NCI-H1105 treated with DMSO at 0.1 percent for 48 hours (cell line): ENCODE measurements at regions not wholly inside any gene's neighbourhood (a gene's known extent, or its start where the extent isn't known, plus 50 kb on each side); places are given as distances from the start of the nearest gene placed in this dataset.
A peak's percentile ranks its signal among the peaks of the same experiment; 100 is the strongest.
"Not testable (repeated sequence)": the region's sequence is repeated elsewhere in the genome, so short reads cannot be mapped to it uniquely, and the experiment has no call there.

Experiments
- DNase-seq: peaks from one replicate; lab custom pipeline; 2025; lab: John Stamatoyannopoulos, UW

DNA sequence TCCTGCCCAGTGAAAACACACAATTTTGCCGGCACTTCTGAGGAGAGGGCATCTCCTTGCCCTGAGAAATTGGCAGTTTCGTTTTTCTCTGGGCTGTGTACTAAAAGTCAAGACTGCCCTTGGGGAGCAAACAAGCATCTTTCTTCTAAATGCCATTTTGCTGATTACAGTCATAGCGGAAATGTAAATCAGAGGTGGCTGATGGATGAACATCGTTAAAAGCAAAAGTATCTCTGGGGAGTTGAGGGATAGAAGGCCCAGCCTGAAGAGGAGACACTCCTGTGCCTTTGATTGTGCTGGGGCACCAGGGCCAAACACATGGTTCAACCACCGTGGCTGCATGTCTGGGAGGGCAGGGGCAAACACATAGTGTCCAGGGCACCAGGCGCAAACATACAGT lies 49.8 kb downstream of the ABCC12 start:
- no peak for DNase-seq

DNA sequence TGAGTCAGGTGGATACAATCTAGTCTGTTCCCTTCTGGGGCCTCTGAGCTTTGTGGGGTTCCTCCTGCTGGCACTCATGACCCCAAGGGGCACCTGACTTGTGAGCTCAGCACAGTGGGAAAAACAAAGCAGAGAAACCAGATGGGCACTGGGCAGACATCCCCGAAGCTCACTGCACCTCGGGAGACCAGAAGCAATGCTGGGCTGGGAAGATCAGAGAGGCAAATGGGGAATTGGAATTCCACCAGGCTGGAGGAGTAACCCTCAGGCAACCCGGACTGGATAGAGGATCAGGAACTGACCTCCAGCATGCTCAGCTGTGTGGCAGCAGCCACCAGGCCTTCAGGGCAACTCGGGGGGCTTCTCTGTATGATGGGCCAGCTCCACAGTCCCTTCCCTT lies 50.3 kb downstream of the ABCC12 start:
- no peak for DNase-seq

DNA sequence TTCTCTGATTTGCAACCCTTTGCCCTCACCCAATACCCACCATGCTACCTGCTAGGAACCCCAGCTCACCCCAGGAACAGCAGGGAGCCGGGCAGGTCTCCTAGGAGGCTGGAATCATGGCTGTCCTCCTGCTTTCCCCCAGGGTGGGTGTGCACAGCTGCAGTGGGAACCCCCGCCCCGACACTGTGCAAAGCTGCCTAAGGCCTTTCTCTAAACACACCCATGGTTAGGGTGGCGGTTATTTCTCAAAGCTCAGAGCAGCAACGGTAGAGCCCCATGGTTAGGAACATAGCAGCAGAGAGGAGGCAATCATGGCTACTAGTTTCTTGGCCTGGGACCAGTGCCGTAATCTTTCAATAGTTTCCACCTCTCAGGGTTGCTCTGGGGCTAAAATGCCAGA lies 52.2 kb downstream of the ABCC12 start:
- no peak for DNase-seq

DNA sequence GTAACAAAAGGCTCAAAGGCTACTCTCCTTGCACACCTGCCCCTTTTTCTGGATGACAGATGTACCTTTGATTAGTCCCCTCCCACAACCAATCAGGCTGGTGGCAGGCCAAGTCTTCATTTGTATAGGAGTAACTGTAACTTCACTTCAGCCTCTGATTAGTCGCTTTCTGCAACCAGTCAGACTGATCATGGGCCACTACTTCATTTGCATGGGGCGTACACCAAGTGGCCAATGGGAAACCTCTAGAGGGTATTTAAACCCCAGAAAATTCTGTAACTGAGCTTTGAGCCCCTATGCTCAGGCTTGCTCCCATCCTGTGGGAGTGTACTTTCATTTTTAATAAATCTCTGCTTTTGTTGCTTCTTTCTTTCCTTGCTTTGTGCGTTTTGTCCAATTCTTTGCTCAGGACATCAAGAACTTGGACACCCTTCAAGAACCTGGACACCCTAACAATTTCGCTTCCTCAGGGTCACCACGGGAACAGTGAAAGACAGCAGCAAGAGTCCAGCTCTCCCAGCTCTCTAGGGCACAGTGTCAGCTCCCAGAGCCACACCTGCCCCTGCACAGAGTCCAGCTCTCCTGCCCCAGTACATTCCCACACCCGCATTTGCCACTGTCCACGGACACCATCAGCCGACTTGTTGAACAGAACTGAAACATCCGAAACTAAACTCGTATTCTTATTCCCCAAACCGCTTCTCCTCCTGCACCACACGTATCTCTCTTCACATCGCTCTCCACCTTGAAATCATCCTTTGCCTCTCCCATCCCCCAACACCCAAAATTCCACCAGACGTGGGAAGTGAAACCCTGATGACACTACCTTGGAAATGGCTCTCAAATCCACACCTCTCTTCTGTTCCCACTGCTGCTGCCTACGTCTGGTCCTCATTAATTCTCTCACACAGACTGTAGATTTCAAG lies 53.4 kb downstream of the ABCC12 start:
- DNase-seq, result peak; percentile 24

DNA sequence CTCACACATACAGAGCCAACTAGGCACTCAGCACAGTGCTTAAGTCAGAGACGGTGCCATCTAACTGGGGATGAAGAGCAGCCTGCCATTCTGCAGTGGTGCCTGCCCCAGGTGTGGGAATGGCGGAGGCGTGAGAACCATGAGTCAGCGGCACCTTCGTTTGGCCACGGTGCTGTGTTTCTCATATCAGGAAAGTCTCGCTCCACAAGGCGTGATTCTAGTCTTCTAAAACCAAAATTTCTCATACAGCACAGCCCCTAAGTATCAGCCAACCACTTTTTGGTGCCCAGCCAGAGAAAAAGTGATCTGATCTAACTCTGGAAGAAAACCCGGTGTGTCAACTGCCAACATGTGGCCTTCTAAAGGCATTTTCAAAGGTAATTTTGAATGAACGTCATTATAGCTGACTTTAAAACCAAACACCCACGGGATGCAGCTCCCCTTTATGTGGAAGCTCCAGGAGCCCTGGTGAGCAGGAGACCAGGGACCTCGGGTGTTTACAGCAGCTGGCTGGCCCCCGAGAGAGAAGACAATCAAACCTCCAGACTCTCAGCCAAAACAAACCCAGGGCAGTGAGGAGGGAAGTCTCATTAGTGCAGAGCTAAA lies 54.6 kb downstream of the ABCC12 start:
- DNase-seq, result no peak

DNA sequence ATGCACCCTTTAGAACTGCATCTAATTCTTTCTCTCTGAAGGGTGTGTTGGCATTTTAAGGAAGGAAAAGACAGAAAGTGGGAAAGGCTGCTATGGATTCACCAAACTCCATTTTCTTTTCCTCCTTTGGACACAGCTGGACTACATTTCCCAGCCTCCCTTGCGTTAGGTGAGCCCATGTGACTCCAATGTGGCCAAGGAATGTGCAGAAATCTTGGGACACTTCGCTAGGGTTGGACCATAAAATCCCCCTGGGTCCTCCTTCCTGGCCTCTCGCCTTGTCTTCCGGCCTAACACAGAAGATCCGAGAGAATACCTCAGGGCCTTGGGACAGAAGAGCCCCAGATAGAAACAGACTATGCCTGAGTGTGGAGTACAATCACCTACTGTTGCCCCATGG lies 56.3 kb downstream of the ABCC12 start:
- no peak for DNase-seq

DNA sequence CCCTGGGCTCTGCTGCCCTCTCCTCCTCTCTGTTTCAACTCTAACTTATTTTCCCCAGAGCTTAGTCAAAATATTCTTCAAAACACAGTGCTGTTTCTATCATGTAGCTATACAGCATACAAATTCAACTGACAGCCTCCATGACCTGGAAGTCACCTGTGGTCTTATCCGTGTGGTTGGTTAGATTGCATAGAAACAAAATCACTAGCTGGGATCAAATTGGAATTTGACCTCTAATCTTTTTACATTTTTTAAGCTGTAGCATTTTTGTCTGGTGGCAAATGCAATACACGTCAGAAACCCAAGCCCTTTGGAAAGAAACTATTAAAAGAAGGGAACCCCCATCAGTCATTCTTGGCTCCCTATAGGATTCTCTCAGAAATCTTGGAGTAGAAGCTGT lies 57.3 kb downstream of the ABCC12 start:
- DNase-seq, result no peak

DNA sequence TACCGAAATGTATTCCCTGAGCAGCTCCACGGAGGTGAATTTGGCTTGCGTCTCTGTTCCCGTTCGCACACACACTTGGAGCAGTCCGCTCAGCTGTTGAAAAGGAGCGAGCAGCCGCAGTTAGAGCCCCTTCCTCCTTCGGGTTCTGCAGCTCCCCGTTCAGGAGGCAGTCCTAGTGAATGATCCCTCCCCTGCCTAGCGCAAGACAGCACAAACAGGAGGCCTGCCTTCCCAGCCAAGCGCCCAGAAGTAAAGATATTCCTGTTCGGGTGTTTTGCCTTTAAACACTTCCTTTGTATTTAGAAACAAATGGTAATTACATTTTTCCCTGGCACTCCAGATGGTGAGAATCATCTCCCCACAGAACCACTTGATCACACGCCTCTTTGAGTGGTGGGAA lies 64.7 kb downstream of the ABCC12 start:
- no peak for DNase-seq

DNA sequence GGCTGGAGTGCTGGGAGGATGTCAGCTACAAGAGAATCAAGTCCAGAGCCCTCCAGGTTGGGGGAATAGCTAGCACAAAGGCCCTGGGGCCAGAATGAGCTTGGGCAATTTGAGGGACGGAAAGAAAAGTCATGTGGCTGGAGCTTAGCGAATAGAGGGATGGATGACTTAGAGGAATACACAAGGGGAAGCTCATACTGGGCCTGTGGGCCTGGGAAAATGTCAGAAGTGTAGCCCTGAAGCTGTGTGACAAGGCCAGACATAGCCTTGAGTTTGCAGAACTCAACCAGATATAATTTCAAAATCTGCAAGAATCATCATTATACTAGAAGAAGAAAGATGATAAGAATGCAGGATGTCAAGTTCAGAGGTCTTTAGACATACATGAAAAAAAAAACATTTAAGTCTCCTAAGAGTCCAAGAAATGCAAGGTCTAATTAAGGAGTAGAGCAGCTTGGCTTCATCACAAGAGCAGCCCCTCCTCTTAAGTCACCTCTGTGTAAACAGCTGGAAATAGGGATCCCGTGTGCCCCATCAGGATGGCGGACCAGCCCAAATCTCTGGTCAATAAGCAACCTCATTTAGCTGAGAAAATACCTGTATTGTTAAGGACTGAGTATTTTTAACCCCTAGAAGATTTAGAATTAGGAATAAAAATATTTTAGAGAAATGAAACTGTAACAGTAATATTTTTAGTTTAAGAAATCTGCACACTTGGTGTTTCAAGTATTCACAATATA lies 66.6 kb downstream of the ABCC12 start:
- no peak for DNase-seq

DNA sequence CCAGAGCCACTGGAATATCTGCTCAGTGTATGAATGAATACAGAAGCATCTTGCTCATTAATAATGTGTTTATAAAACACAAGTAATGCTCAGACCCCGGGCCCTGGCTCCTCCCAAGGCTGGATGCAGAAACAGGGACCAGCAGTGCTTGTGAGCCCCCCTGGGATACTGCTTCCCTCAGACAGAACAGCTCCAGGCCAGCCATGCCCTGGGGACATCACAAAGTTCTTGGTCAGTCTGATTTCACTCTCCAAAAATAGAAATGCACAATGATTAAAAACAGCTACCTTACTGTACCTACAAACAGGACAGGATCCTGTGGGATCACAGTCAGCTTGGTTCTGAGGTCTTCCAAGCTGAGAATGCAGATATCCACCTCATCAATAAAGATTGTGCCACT lies 68.2 kb downstream of the ABCC12 start:
- DNase-seq, result no peak

DNA sequence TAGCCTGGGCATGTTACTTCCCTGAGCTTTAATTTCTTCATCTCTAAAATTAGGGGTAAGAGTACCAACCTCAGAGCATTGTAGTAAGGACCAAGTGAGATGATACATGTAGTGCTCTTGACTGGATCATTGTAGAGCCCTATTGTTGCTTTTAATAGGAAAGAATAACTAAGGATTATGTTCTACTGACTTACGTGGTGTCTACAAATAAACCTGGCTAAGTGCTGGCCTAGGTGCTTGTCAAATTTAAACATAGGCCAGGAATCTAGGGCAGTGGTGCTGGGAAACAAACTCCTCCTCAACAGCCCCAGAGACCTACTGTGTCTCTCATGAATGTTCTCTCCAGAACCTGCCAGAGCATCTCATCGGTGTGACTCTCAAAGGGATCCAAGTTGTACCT lies 69.4 kb downstream of the ABCC12 start:
- no peak for DNase-seq

DNA sequence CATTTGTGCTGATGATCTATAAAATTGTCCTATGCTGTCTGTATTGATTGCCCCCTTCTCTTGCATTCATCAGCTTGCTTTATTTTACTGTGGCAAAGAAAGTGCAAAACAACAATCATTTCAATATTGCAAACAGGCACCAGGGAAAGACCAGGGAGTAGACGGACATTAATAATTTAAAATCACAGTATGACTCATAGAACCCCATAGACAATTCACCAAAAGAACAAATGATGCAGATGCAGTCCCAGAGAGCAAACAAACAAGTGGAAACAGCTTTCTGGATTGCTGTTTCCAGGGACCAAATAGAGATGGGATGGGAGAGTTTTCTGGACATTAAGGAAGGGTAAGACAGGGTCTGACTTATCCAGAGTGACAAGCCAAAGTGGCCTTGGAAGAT lies 70.1 kb downstream of the ABCC12 start:
- DNase-seq, result no peak

DNA sequence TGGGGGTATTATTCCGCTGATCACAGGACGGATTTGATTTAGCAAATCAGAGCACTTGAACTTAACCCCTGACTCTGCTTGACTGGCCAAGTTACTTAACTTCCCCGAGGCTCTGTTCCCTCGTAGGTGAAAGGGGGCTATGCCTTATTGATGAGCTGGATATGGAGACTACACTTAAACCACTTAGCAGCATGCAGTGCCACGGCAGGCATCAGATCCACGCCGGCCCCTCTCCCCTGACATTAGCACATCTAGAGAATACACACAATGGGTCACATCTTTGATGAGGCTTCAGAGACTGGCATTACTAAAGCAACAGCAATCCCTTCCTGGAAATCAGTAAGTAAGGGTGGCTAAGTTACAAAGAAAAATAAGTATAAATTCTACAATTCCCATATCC lies 71.0 kb downstream of the ABCC12 start:
- DNase-seq, result no peak

DNA sequence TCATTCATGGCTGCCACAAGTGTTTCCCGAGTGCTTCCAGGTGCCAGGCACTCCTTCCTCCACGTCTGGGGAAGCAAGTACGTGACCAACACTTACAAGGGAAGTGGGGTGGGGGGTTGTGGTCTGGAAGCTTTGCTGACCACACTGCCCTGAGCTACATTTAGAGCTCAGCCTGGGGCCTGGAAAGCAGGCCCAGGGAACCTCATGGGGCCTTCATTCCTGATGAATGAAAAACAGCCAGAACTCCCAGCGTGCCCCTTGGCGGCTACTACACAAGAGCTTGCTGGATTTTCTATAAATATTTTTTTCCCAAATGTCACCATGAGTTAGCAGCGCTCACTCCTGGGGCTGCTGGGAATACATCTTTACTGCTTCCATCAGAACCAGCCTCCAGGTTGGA lies 73.3 kb downstream of the ABCC12 start:
- DNase-seq, result no peak

DNA sequence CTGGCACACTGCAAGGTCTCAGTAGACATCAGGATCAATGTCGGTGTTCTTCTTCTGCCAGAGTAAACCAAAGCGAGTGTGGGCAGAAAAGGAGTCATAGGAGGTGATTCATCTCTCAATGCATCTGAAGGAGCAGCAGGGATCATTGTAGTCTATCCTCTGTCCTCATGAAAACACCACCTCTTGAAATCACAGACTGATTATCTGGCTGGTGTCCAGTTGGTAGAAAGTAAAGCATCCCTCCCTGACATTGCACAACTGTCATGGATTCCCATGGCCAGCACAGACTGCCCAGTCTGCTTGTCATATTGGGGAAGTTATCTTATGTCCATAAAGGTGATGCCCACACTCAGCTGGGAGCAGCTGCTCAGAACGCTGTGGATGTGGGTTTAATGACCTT lies 74.1 kb downstream of the ABCC12 start:
- DNase-seq, result no peak

DNA sequence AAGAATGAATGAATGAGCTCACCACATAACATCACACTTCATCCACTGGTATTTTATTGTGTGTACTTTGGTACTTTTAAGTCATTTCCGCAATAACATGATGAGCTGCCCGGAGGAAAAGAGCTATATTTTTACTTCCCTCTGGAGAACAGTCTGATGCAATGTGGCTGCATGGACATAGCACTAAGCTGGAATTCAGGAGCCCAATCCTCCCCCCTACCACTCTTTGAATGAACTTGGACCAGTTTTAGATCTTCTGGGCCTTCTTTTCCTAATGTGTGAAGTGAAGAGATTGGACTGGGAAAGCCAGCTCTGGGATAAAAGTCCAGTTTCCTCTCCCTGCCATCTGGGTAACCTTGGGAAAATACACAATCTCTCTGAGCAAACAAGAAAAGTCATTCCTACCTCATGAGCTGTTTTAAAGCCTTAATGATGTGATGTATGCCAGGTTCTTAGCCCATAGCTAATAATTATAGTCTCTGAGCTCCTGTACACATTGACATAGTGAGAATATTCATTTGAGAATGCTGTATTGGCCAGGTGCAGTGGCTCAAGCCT lies 79.3 kb downstream of the ABCC12 start:
- DNase-seq, result no peak

DNA sequence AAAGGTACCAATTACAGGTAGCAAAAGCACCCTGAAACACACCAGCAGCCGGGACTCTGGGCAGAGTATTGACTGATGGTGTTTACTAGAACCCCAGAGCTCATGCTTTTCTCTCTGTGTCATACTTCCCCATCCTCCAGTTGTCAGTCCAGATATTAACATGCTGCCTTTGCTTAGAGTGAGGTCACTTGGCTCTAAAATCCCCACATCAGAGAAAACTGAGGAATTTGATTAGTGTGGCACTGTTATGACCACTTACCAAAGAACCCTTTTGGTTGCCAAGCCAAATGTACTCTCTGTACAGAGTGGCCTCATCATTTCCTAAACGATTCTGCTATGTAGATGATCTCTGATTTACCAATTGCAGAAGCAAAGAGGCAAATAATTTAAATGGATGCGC lies 80.4 kb downstream of the ABCC12 start:
- DNase-seq, result no peak

DNA sequence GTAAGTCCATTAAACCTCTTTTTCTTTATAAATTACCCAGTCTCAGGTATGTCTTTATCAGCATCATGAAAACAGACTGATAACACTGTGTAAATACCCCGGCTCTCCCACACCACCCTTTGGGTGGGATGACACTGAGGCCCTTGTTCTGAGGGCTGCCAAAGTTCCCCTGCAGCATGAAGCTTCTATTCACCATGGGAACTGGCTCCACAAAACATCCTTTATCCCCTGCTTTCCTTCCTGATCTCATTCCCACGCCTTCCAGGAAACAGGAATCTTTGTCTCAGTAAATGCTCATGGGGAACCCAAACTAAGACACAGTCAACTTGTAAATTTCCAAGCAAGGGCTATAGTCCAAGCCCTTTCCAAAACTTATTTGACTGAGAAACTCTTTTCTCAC lies 88.4 kb downstream of the ABCC12 start:
- no peak for DNase-seq

DNA sequence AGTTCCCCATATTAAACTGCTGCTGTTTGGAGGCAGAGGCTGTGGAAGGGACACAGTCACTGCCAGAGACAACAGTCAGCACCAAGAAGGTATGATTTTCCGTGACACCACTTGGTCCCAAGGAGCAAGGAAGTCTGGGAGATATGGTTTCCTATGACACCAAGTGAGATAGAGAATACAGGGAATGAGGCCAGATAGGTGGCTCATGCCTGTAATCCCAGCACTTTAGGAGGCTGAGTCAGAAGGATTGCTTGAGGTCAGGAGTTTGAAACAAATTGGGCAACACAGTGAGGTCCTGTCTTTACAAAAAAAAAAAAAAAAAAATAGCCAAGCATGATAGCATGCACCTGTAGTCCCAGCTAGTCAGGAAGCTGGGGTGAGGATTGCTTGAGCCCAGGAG lies 90.8 kb downstream of the ABCC12 start:
- no peak for DNase-seq

DNA sequence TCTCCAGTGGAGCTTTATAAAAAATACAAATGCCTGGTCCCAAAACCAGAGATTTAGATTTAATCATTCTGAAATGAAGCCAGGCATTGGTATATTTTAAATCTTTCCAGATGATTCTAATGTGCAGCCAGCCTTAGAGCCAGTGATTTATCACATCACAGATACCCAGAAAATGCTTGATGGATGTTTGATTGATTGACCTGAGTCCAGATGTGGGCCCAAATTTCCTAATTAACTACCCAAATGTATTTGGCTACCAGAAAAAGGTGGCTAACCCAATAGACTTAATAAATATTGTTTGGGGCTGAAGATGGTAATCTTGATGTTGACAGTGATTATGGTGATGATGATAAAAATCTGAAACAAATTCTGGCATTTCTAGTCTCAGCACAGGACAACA lies 93.1 kb downstream of the ABCC12 start:
- DNase-seq, result no peak

DNA sequence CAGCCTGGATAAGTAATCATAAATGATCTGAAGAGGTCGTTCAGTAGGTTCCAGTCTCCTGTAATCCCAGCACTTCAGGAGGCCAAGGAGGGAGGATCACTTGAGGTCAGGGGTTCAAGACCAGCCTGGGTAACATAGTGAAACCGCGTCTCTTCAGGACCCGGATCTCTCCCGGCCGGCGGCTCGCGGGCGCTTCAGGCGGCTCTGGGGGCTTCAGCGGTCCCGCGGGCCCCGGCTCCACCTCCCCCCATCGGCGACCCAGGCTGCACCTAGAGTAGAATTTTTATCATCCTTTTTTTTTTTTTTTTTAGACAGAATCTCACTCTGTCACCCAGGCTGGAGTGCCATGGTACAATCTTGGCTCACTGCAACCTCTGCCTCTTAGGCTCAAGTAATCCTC lies 95.9 kb downstream of the ABCC12 start:
- DNase-seq, result no peak

DNA sequence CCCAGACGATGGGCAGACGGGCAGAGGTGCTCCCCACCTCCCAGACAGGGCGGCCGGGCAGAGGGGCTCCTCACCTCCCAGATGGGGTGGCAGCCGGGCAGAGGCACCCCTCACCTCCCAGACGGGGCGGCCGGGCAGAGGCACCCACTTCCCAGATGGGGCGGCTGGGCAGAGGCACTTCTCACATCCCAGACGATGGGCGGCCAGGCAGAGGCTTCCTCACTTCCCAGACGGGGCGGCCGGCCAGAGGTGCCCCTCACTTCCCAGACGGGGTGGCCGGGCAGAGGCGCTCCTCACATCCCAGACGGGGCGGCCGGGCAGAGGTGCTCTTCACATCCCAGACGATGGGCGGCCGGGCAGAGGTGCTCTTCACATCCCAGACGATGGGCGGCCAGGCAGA lies 96.6 kb downstream of the ABCC12 start:
- DNase-seq, result not testable (repeated sequence)

DNA sequence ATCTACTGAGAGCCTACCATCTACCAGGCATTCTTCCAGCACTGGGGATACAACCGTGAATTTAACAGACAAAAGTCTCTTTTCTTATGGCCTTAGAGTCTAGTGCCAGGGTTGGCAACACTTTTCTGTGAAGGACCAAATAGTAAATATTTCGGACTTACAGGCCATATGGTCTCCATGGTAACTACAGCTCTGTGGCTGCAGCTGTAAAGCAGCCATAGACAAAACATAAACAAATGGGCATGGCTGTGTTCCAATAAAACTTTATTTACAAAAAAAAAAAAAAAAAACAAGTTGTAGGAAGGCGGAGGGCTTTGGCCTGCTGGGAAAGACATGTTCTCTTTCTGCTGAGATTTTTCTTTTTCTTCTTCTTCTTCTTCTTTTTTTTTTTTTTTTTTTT lies 98.7 kb downstream of the ABCC12 start:
- no peak for DNase-seq
